ENCODE measurements at regions not wholly inside any gene's neighbourhood (a gene's known extent, or its start where the extent isn't known, plus 50 kb on each side); places are given as distances from the start of the nearest gene placed in this dataset.

DNA sequence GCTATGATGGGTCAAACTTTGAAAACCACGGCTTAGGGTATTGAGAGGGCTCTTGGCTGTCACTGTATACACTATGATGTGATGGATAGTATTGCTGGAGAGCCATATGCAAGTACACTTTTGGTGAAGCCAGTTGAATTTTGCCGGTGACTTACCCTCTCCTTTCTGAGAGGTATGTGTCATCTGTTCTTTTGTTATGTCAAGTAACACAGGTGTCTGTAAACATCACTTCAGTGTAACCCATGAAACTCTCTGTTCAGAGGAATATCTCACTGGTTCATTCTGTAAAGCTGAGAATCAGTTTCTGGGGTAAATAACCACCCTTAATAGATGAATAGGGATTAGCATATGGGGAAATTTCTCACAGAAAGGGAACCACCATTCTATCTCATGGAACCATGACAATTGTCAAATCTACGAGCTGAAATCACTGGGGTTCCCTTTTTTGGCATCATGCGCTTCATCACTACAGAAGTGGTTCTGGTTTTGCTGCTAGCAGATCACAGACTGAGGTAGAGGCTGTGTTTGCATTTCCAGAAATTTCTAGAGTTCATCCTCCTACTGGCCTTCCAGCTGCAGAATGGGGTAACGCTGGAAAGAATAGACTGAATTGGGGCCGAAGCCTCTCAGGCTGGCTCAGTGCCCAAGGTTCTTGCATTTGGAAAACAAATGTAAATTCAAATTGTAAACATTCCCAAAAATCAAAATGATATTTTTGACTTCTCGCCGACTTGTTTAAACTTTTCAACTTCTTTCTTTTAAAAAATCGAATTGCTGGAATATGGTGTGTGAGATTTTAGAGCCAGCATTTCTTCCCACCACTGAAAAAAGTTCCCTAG is 83.3 kb upstream of the CREB5 start:
- TF ChIP-seq BCL11A (IDR thresholded peaks at IDR 0.05; ENCODE audit: low read depth in 2 of 2, low read length in 2 of 2) (no peak), POU5F1 (IDR thresholded peaks at IDR 0.05; ENCODE audit: low read depth, low read length) (no peak)

Data from H1 (cell line).